ENCODE measurements at regions not wholly inside any gene's neighbourhood (a gene's known extent, or its start where the extent isn't known, plus 50 kb on each side); places are given as distances from the start of the nearest gene placed in this dataset.

DNA sequence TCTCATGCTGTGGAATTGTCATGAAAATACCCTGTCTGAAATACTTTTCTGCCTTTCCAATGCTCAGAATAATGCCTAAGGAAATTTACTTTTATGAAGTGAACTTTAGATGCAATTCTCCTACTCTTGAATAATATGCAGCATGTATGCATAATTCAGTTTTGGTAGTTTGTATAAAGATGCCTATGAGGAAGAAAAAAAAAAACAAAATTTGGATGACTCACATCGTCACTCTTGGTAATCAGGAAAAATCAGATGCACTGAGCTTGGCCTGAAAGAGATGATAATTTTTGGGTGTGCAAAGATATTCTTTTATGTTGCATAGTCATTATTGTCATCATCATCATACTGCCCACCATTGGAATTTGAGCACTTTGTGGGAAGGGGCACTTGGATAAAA, 382.1 kb downstream of the ANKRD7 start:
- in situ Hi-C loops (cut with MboI; ENCODE audit: low pct_unique_long_range_greater_than_20kb in 2 of 9, low sequenced_read_pairs in 9 of 9, unreplicated experiment in 9 of 9): no loop called here
- peak in 3 of 8 experiments; percentile 22 to 97 (median 50) for ATAC-seq (replicated peaks in 6 of 8)
- H3K4me3 ChIP-seq: no peak overlapping the region
- H3K4me1 ChIP-seq (replicated peaks in 1 of 2): no peaks in the 10 kb centered on the region
- no peak overlapping the region for H3K27ac ChIP-seq
- WGBS, 10 experiments: 0 to 100% (median 78%) methylated on average over 1 of the region's 1 CpG; no CpG with 5 or more reads in 2 of the 10 experiments

DNA sequence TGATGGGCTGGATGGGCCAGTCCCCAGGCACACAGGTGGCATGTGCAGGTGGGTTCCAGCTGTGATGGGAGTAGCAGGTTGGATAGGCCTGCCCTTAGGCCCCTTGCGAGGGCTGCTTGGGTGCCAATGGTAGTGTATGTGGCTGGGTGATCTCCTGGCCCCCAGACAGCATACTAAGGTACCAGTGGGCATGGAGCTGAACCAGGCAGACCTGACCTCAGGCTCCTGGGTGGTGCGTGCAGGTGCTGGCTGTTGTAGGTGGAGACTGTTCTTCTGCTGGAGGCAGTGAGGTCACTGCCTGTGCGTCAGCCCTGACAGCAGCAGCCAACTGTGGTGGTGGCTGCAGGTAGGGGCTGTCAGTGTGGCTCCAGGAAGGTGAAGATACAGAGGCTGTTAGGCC, 384.7 kb downstream of the ANKRD7 start:
- no peak for ATAC-seq (replicated peaks in 6 of 8)
- Histone ChIP-seq H3K27ac (no peak overlapping the region), H3K4me1 (replicated peaks in 1 of 2) (no peaks in the 10 kb centered on the region), H3K4me3 (no peak overlapping the region)
- in situ Hi-C loops (cut with MboI; ENCODE audit: low pct_unique_long_range_greater_than_20kb in 2 of 9, low sequenced_read_pairs in 9 of 9, unreplicated experiment in 9 of 9): no loop called here
- 60 to 79% methylated on average over 1 to 3 of the region's 3 CpGs; no CpG with 5 or more reads in 8 of the 10 experiments for WGBS, 10 experiments

- WGBS, 10 experiments: 0 to 70% (median 54%) methylated on average over 1 to 4 of the region's 4 CpGs
- ATAC-seq (replicated peaks in 6 of 8): no peak
- Histone ChIP-seq H3K27ac (no peak overlapping the region), H3K4me1 (replicated peaks in 1 of 2) (no peaks in the 10 kb centered on the region), H3K4me3 (no peak overlapping the region)
- in situ Hi-C loops (cut with MboI; ENCODE audit: low pct_unique_long_range_greater_than_20kb in 2 of 9, low sequenced_read_pairs in 9 of 9, unreplicated experiment in 9 of 9): no loop called here
Measured at GRCh38 chr7:118615681-118616080, 391.2 kb downstream of the ANKRD7 start.

GRCh38 chr7:118621810-118622360, 397.4 kb downstream of the ANKRD7 start:
- 0 to 100% (median 86%) methylated on average over 1 to 3 of the region's 3 CpGs for WGBS, 10 experiments
- Histone ChIP-seq H3K4me3 (no peak overlapping the region), H3K4me1 (replicated peaks in 1 of 2) (no peaks in the 10 kb centered on the region), H3K27ac (no peak overlapping the region)
- ATAC-seq (replicated peaks in 6 of 8): no peak
- in situ Hi-C loops (cut with MboI; ENCODE audit: low pct_unique_long_range_greater_than_20kb in 2 of 9, low sequenced_read_pairs in 9 of 9, unreplicated experiment in 9 of 9): no loop called here

DNA sequence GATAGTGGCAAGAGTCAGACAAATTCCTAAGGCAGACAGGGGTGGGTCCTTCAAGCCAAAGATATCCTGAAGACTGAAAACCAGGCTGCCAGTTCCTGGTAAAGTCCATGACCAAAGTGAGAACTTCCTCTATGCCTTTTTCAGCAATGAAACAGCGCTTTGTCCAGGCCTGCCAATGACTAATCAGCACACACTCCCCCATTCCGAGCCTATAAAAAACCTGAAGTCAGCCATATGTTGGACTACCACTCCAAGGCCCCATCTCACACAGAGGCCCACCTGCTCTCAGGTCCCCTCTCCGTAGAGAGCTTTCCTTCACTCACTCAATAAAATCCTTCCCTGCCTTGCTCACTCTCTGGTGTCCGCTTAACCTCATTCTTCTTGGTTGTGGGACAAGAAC, 402.2 kb downstream of the ANKRD7 start:
- 13 to 100% (median 61%) methylated on average over 1 to 4 of the region's 4 CpGs; no CpG with 5 or more reads in 3 of the 10 experiments for WGBS, 10 experiments
- H3K27ac ChIP-seq: no peak overlapping the region
- in situ Hi-C loops (cut with MboI; ENCODE audit: low pct_unique_long_range_greater_than_20kb in 2 of 9, low sequenced_read_pairs in 9 of 9, unreplicated experiment in 9 of 9): no loop called here

DNA sequence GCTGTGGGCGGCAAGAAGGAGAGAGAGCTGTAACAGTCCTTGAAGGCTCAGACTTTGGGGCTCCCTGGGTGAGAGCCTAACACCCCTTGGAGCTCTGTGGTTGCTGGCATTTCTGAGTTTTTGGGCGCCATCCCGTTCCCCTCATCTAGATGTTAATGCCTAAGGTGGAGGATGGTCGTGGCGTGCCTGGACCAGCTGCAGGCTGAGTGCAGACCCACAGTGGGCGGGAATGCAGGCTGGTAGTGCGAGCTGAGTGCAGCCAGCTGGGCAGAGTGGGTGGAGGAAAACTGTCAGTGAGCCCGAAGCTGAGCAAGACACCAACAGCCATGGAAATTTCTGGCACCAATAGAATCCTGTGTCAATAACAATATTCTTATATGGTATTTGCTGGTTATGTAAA, 403.0 kb downstream of the ANKRD7 start:
- 20 to 96% (median 95%) methylated on average over 1 to 4 of the region's 8 CpGs; no CpG with 5 or more reads in 5 of the 10 experiments for whole genome bisulfite sequencing, 10 experiments
- no peak for ATAC-seq (replicated peaks in 6 of 8)
- in situ Hi-C loops (cut with MboI; ENCODE audit: low pct_unique_long_range_greater_than_20kb in 2 of 9, low sequenced_read_pairs in 9 of 9, unreplicated experiment in 9 of 9): no loop called here

More for the DNA sequence above, 402.2 kb downstream of the ANKRD7 start:
- no peak for ATAC-seq (replicated peaks in 6 of 8)
- H3K4me3 ChIP-seq: no peak overlapping the region
- no peaks in the 10 kb centered on the region for H3K4me1 ChIP-seq (replicated peaks in 1 of 2)

DNA sequence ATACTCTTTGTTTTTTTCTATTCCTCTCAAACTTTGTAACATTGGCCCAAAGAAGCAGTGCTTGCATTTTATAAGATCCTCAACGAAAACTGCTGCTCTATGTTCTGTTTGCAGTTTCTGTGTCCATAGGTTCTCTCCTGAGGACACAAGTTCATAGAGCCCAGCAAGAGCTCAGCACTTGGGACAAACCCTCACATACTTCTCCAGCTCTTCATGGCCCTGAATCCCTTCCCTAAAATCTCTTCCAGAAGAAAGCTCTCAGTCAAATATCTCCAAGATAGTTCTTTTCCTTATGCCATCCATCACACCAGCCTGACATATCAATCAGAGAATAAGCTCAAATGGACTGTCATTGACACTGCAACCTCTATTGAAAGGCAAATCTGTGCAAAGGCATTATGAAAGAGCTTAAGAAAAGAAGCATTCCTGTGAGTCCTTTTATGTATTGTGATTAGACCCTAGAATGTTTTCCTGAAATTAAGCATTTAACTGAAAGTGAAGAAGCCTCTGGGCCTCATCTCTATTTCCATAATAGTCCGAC, 405.5 kb downstream of the ANKRD7 start:
- H3K4me1 ChIP-seq (replicated peaks in 1 of 2): no peaks in the 10 kb centered on the region
- H3K4me3 ChIP-seq: no peak overlapping the region
- WGBS, 10 experiments: 0 to 50% (median 0%) methylated on average over 1 to 2 of the region's 2 CpGs; no CpG with 5 or more reads in 1 of the 10 experiments
- in situ Hi-C loops (cut with MboI; ENCODE audit: low pct_unique_long_range_greater_than_20kb in 2 of 9, low sequenced_read_pairs in 9 of 9, unreplicated experiment in 9 of 9): no loop called here
- ATAC-seq (replicated peaks in 6 of 8): peak in 2 of 8 experiments; percentile 38 to 42
- H3K27ac ChIP-seq: no peak overlapping the region

More for the DNA sequence above, 403.0 kb downstream of the ANKRD7 start:
- Histone ChIP-seq H3K27ac (no peak overlapping the region), H3K4me1 (replicated peaks in 1 of 2) (no peaks in the 10 kb centered on the region), H3K4me3 (no peak overlapping the region)

DNA sequence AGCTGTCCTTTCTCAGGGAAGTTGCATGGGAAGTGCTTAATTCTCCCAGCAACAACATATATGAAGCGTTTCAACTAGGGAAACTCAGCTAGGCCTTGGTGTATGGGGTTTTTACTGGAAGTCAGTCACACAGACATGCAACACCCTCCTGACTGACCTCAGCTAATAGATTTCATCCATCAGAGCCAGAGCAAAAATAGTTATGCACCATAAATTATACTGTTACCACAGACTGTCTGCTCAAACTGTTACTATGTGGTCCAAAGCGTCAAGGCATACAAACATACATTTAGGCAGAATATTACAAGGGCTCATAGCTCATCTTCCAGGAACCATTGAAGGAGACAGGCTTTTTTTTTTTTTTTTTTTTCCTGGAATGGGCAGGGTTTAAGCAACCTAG, 417.9 kb downstream of the ANKRD7 start:
- in situ Hi-C loops (cut with MboI; ENCODE audit: low pct_unique_long_range_greater_than_20kb in 2 of 9, low sequenced_read_pairs in 9 of 9, unreplicated experiment in 9 of 9): no loop called here
- no peak overlapping the region for H3K4me3 ChIP-seq
- peaks cover 0 to 14% of the 10 kb centered on the region in 2 donors for H3K4me1 ChIP-seq (replicated peaks in 1 of 2)
- H3K27ac ChIP-seq: no peak overlapping the region
- ATAC-seq (replicated peaks in 6 of 8): peak in 7 of 8 experiments; percentile 44 to 100 (median 92)
- 0 to 100% (median 78%) methylated on average over 1 to 2 of the region's 2 CpGs; no CpG with 5 or more reads in 5 of the 10 experiments for WGBS, 10 experiments

GRCh38 chr7:118644346-118644745, 419.8 kb downstream of the ANKRD7 start:
- in situ Hi-C loops (cut with MboI; ENCODE audit: low pct_unique_long_range_greater_than_20kb in 2 of 9, low sequenced_read_pairs in 9 of 9, unreplicated experiment in 9 of 9): no loop called here
- Histone ChIP-seq H3K27ac (no peak overlapping the region), H3K4me3 (no peak overlapping the region), H3K4me1 (replicated peaks in 1 of 2) (peaks cover 0 to 14% of the 10 kb centered on the region in 2 donors)
- no peak for ATAC-seq (replicated peaks in 6 of 8)

DNA sequence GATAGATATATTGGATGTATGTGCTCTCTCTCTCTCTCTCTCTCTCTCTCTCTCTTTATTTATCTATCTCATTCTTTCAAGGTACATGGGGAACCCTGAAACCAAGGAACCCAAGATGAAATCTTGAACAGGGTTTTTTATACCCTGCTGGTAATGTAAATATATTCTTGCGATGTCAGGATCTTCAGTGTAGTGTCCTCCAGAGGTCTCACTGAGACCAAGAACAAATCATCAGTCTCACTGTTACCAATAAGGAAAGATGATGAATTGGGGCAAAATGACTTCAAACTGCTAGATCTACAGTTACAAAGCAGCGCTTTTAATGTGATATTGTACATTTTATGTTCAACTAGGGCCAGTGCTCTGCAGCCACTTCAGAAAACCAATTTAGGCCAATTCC, 423.5 kb downstream of the ANKRD7 start:
- Histone ChIP-seq H3K27ac (no peak overlapping the region), H3K4me1 (replicated peaks in 1 of 2) (peaks cover 0 to 5% of the 10 kb centered on the region in 2 donors), H3K4me3 (no peak overlapping the region)
- WGBS, 10 experiments: 17 to 100% (median 90%) methylated on average over 1 to 2 of the region's 2 CpGs; no CpG with 5 or more reads in 4 of the 10 experiments
- ATAC-seq (replicated peaks in 6 of 8): peak in 1 of 8 experiments; percentile 34
- in situ Hi-C loops (cut with MboI; ENCODE audit: low pct_unique_long_range_greater_than_20kb in 2 of 9, low sequenced_read_pairs in 9 of 9, unreplicated experiment in 9 of 9): no loop called here

DNA sequence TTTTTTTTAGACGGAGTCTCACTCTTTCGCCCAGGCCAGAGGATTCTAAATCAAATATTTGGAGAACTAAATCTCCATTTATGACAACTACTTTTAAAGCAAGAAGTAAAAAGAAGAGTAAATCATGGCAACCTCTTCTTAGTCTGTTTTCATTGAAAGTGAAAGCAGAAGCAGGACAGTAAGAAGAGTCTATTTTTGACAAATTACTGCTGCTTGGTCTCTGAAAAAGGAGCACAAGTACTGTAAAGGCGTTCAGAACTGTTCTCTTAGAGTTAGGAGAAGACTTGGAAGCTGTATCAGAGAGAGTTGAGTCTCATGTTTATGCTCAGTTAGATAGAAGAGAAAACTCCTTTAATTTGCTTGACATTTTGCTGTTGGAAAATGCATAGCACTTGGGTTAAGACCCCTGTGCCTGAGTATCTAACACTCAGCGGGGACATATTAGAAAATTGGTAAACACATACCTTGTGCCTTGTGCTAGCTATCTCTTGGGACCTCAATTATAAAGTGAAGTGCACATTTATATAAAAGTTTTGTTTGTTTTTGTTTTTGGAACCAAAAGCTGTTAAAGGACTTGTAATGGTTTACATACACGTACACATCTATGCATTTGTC, 433.0 kb downstream of the ANKRD7 start:
- 13 to 92% (median 82%) methylated on average over 3 to 5 of the region's 5 CpGs for WGBS, 10 experiments
- in situ Hi-C loops (cut with MboI; ENCODE audit: low pct_unique_long_range_greater_than_20kb in 2 of 9, low sequenced_read_pairs in 9 of 9, unreplicated experiment in 9 of 9): no loop called here
- no peaks in the 10 kb centered on the region for H3K4me1 ChIP-seq (replicated peaks in 1 of 2)
- no peak for ATAC-seq (replicated peaks in 6 of 8)
- H3K4me3 ChIP-seq: no peak overlapping the region
- H3K27ac ChIP-seq: no peak overlapping the region

DNA sequence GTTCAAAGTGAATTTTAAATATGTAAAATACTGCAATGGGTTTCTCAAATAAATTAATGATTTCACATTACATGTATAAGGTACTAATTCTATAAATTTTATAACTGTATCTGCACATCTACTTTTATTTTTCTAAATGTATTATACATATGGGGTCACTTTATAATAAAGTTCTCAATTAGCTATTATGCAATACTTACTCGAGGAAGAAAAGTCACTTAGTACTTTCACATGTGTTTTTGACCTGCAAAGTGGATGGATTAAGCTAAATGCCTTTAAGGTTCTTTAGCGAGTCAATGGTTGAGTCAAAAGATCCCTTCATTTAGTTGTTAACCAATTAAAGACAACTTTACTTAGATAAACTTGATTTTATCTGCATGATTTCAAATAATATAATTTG, 437.8 kb downstream of the ANKRD7 start:
- 0 to 100% (median 80%) methylated on average over 1 to 2 of the region's 2 CpGs; no CpG with 5 or more reads in 1 of the 10 experiments for WGBS, 10 experiments
- in situ Hi-C loops (cut with MboI; ENCODE audit: low pct_unique_long_range_greater_than_20kb in 2 of 9, low sequenced_read_pairs in 9 of 9, unreplicated experiment in 9 of 9): no loop called here
- ATAC-seq (replicated peaks in 6 of 8): no peak

DNA sequence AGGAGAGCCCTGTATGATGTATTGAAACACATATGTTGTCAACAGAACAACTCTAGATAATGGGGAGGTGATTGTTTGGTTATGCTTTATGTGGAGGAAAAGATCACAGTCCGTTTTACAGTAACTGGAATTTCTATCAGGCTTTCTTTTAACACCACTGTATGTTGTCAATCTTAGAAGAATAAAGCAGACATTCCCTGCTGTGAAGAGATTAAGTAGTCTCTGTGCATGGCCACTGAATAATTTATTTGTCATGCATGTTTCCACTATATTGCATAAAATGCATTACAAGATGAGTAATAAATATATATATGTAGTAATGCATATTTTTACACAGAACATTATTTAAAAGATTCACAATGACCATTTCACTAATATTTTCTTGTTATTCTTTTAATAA, 440.0 kb downstream of the ANKRD7 start:
- H3K4me1 ChIP-seq (replicated peaks in 1 of 2): no peaks in the 10 kb centered on the region
- WGBS, 10 experiments: 0 to 100% (median 0%) methylated on average over 1 of the region's 1 CpG; no CpG with 5 or more reads in 3 of the 10 experiments
- no peak overlapping the region for H3K4me3 ChIP-seq

More for the DNA sequence above, 437.8 kb downstream of the ANKRD7 start:
- Histone ChIP-seq H3K27ac (no peak overlapping the region), H3K4me3 (no peak overlapping the region), H3K4me1 (replicated peaks in 1 of 2) (no peaks in the 10 kb centered on the region)

GRCh38 chr7:118671149-118671548, 446.6 kb downstream of the ANKRD7 start:
- H3K4me1 ChIP-seq (replicated peaks in 1 of 2): peaks cover 0 to 15% of the 10 kb centered on the region in 2 donors
- in situ Hi-C loops (cut with MboI; ENCODE audit: low pct_unique_long_range_greater_than_20kb in 2 of 9, low sequenced_read_pairs in 9 of 9, unreplicated experiment in 9 of 9): no loop called here
- H3K4me3 ChIP-seq: no peak overlapping the region
- no peak overlapping the region for H3K27ac ChIP-seq
- WGBS, 10 experiments: 0 to 100% (median 86%) methylated on average over 2 to 4 of the region's 4 CpGs
- no peak for ATAC-seq (replicated peaks in 6 of 8)

More for the DNA sequence above, 440.0 kb downstream of the ANKRD7 start:
- in situ Hi-C loops (cut with MboI; ENCODE audit: low pct_unique_long_range_greater_than_20kb in 2 of 9, low sequenced_read_pairs in 9 of 9, unreplicated experiment in 9 of 9): no loop called here
- ATAC-seq (replicated peaks in 6 of 8): no peak
- H3K27ac ChIP-seq: no peak overlapping the region
